ENCODE measurements at regions not wholly inside any gene's neighbourhood (a gene's known extent, or its start where the extent isn't known, plus 50 kb on each side); places are given as distances from the start of the nearest gene placed in this dataset.
"Not testable (repeated sequence)": the region's sequence is repeated elsewhere in the genome, so short reads cannot be mapped to it uniquely, and the experiment has no call there.

GRCh38 chr4:3381208-3381607, 60.6 kb upstream of the HGFAC start:
- DNase-seq (ENCODE audit: low read depth), result not testable (repeated sequence)

GRCh38 chr4:3382251-3382650, 59.5 kb upstream of the HGFAC start:
- DNase-seq (ENCODE audit: low read depth), result no peak

GRCh38 chr4:3384391-3384770, 57.4 kb upstream of the HGFAC start:
- no peak for DNase-seq (ENCODE audit: low read depth)

GRCh38 chr4:3384771-3385710, 56.7 kb upstream of the HGFAC start:
- DNase-seq (ENCODE audit: low read depth), result no peak

- DNase-seq (ENCODE audit: low read depth), result no peak
Observed at GRCh38 chr4:3385711-3386420, 55.9 kb upstream of the HGFAC start.

GRCh38 chr4:3386526-3386925, 55.2 kb upstream of the HGFAC start:
- DNase-seq (ENCODE audit: low read depth), result no peak

GRCh38 chr4:3387154-3387942, 54.4 kb upstream of the HGFAC start:
- no peak for DNase-seq (ENCODE audit: low read depth)

- no peak for DNase-seq (ENCODE audit: low read depth)
Observed at GRCh38 chr4:3387943-3388361, 53.8 kb upstream of the HGFAC start.

GRCh38 chr4:3388471-3389232, 53.1 kb upstream of the HGFAC start:
- no peak for DNase-seq (ENCODE audit: low read depth)

- no peak for DNase-seq (ENCODE audit: low read depth)
Observed at GRCh38 chr4:3389233-3390215, 52.2 kb upstream of the HGFAC start.

- DNase-seq (ENCODE audit: low read depth), result no peak
Observed at GRCh38 chr4:3390288-3390811, 51.4 kb upstream of the HGFAC start.

- no peak for DNase-seq (ENCODE audit: low read depth)
Observed at GRCh38 chr4:3391422-3391821, 50.3 kb upstream of the HGFAC start.

Data from T follicular helper cell (primary cell).